ENCODE measurements at regions not wholly inside any gene's neighbourhood (a gene's known extent, or its start where the extent isn't known, plus 50 kb on each side); places are given as distances from the start of the nearest gene placed in this dataset.

GRCh38 chr2:147378403-147378802, 466.4 kb upstream of the ACVR2A start:
- TF ChIP-seq, protein P1, sequence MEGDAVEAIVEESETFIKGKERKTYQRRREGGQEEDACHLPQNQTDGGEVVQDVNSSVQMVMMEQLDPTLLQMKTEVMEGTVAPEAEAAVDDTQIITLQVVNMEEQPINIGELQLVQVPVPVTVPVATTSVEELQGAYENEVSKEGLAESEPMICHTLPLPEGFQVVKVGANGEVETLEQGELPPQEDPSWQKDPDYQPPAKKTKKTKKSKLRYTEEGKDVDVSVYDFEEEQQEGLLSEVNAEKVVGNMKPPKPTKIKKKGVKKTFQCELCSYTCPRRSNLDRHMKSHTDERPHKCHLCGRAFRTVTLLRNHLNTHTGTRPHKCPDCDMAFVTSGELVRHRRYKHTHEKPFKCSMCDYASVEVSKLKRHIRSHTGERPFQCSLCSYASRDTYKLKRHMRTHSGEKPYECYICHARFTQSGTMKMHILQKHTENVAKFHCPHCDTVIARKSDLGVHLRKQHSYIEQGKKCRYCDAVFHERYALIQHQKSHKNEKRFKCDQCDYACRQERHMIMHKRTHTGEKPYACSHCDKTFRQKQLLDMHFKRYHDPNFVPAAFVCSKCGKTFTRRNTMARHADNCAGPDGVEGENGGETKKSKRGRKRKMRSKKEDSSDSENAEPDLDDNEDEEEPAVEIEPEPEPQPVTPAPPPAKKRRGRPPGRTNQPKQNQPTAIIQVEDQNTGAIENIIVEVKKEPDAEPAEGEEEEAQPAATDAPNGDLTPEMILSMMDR (IDR thresholded peaks at IDR 0.05), result no peak
- TF ChIP-seq POLR2A (IDR thresholded peaks at IDR 0.05), result no peak
